GM21390 (cell line): ENCODE measurements at regions not wholly inside any gene's neighbourhood (a gene's known extent, or its start where the extent isn't known, plus 50 kb on each side); places are given as distances from the start of the nearest gene placed in this dataset.

Source experiments
- ATAC-seq: cut with Tn5 transposase; IDR thresholded peaks from one replicate; pipeline ENCODE4 v1.9.1; 2021; ENCODE audit not compliant: unreplicated experiment

GRCh38 chr7:11290863-11291262 is 317.2 kb downstream of the PHF14 start:
- ATAC-seq = no peak

- ATAC-seq = no peak
These were observed 320.5 kb downstream of the PHF14 start for GRCh38 chr7:11294218-11294617.

GRCh38 chr7:11294965-11295364 is 321.3 kb downstream of the PHF14 start:
- ATAC-seq = no peak

- ATAC-seq = no peak
These were observed 323.5 kb downstream of the PHF14 start for GRCh38 chr7:11297126-11297625.

GRCh38 chr7:11297764-11298163 is 324.1 kb downstream of the PHF14 start:
- no peak for ATAC-seq

GRCh38 chr7:11298220-11298619 is 324.5 kb downstream of the PHF14 start:
- no peak for ATAC-seq

- no peak for ATAC-seq
These were observed 326.6 kb downstream of the PHF14 start for GRCh38 chr7:11300241-11300640.

- no peak for ATAC-seq
These were observed 328.4 kb downstream of the PHF14 start for GRCh38 chr7:11302121-11302520.

GRCh38 chr7:11313801-11314200 is 340.1 kb downstream of the PHF14 start:
- ATAC-seq = no peak

- ATAC-seq = peak; percentile 73
These were observed 342.1 kb downstream of the PHF14 start for GRCh38 chr7:11315666-11316258.

- ATAC-seq = peak; percentile 56
These were observed 344.1 kb downstream of the PHF14 start for GRCh38 chr7:11317766-11318165.

- ATAC-seq = no peak
These were observed 346.0 kb downstream of the PHF14 start for GRCh38 chr7:11319491-11320274.
